ENCODE measurements at regions not wholly inside any gene's neighbourhood (a gene's known extent, or its start where the extent isn't known, plus 50 kb on each side); places are given as distances from the start of the nearest gene placed in this dataset.

GRCh38 chr4:11010624-11011023 lies 326.1 kb upstream of the CLNK start:
- no peak overlapping the region for H3K27ac ChIP-seq
- TF ChIP-seq, protein P1, sequence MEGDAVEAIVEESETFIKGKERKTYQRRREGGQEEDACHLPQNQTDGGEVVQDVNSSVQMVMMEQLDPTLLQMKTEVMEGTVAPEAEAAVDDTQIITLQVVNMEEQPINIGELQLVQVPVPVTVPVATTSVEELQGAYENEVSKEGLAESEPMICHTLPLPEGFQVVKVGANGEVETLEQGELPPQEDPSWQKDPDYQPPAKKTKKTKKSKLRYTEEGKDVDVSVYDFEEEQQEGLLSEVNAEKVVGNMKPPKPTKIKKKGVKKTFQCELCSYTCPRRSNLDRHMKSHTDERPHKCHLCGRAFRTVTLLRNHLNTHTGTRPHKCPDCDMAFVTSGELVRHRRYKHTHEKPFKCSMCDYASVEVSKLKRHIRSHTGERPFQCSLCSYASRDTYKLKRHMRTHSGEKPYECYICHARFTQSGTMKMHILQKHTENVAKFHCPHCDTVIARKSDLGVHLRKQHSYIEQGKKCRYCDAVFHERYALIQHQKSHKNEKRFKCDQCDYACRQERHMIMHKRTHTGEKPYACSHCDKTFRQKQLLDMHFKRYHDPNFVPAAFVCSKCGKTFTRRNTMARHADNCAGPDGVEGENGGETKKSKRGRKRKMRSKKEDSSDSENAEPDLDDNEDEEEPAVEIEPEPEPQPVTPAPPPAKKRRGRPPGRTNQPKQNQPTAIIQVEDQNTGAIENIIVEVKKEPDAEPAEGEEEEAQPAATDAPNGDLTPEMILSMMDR (conservative IDR thresholded peaks at IDR 0.05) = no peak
- TF ChIP-seq ZFX (IDR thresholded peaks at IDR 0.05) = no peak

- TF ChIP-seq, protein P1 (conservative IDR thresholded peaks at IDR 0.05) = no peak
- TF ChIP-seq ZFX (IDR thresholded peaks at IDR 0.05) = no peak
These were observed 324.7 kb upstream of the CLNK start for GRCh38 chr4:11009281-11009680.

GRCh38 chr4:11005300-11005699 lies 320.7 kb upstream of the CLNK start:
- no peak overlapping the region for H3K27ac ChIP-seq
- TF ChIP-seq, protein P1 (conservative IDR thresholded peaks at IDR 0.05) = no peak
- no peak for TF ChIP-seq ZFX (IDR thresholded peaks at IDR 0.05)

More at GRCh38 chr4:11009281-11009680, 324.7 kb upstream of the CLNK start:
- no peak overlapping the region for H3K27ac ChIP-seq

DNA sequence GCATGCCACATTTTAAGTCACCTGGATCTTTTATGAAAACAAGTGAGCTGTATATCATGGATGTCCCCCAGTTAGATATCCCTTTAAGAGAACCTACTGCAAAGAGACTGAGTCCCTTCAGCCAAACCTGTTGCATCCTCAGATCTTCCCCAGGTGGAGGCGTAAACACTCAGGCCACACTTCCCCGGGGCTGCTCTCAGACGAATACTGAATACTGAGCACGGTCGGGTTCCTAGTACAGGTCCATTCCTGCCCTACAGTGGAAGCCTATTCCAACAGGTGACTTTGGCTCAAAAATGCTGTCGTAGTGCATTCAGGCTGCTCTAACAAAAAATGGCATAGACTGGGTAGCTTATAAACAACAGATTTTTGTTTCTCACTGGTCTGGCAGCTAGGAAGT lies 320.2 kb upstream of the CLNK start:
- TF ChIP-seq ZFX (IDR thresholded peaks at IDR 0.05) = no peak
- TF ChIP-seq, protein P1 (conservative IDR thresholded peaks at IDR 0.05) = no peak
- no peak overlapping the region for H3K27ac ChIP-seq

GRCh38 chr4:11002961-11003360 lies 318.4 kb upstream of the CLNK start:
- H3K27ac ChIP-seq = no peak overlapping the region
- TF ChIP-seq ZFX (IDR thresholded peaks at IDR 0.05) = no peak
- TF ChIP-seq, protein P1 (conservative IDR thresholded peaks at IDR 0.05) = no peak

DNA sequence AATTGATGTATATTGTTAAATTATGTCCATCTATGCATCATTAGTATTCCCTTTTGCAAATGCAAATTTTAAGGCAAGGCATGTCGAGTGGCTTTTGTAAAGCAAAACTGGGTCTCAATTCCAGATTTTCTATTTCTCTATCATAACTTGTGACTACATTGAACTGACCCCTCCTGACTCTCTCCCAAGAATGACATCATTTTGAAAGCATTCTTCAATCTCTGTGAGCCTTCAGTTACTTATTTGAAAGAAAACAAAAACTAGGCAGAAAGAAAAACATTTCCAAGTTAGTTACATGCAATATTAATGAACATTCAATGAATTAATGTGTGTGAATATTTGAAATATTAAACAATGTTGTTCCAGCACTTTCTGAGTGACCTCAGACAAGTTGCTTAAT lies 314.3 kb upstream of the CLNK start:
- TF ChIP-seq, protein P1 (conservative IDR thresholded peaks at IDR 0.05) = no peak
- no peak for TF ChIP-seq ZFX (IDR thresholded peaks at IDR 0.05)
- H3K27ac ChIP-seq = no peak overlapping the region

DNA sequence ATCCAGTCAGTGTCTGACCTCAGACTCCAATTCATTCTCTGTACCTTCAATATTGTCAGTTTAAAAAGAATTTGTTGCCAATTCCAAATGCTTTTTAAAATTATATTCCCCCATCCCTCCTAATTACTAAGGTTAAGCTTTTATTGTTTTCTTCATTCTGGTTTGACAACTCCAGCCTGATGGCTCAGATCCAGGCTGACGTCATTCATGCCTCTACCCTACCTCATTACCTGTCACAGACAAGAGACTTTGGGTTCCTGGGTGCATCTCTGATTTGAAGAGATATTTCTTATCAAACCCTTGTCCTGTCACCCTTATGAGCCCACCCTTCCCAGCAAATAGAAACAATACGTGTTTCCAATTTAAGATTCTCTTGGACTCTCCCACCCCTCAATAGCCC lies 300.2 kb upstream of the CLNK start:
- no peak overlapping the region for H3K27ac ChIP-seq
- TF ChIP-seq, protein P1 (conservative IDR thresholded peaks at IDR 0.05) = no peak
- no peak for TF ChIP-seq ZFX (IDR thresholded peaks at IDR 0.05)
